ENCODE measurements at regions not wholly inside any gene's neighbourhood (a gene's known extent, or its start where the extent isn't known, plus 50 kb on each side); places are given as distances from the start of the nearest gene placed in this dataset.

- Histone ChIP-seq H4K20me1 (replicated peaks; ENCODE audit: control insufficient read depth, extremely low read depth, insufficient read depth, low read length) (no peaks in the 10 kb centered on the region), H2AFZ (ENCODE audit: low read depth, low read length) (peak overlapping the region; percentile 59), H3K4me1 (ENCODE audit: control insufficient read depth, extremely low read depth, insufficient read depth, low read length) (no peaks in the 10 kb centered on the region), H3K4me2 (ENCODE audit: insufficient read depth, low read length) (no peak overlapping the region), H3K9me1 (replicated peaks; ENCODE audit: control insufficient read depth, extremely low read depth, insufficient read depth, low read length) (no peaks in the 10 kb centered on the region), H3K36me3 (ENCODE audit: control insufficient read depth in 2 of 2, extremely low read depth in 1 of 2, insufficient read depth in 2 of 2, low read length in 2 of 2) (no peaks in the 10 kb centered on the region), H3K4me3 (replicated peaks in 1 of 3; ENCODE audit: insufficient read depth in 1 of 3, low read depth in 1 of 3, low read length in 3 of 3) (no peak overlapping the region), H3K79me2 (ENCODE audit: control insufficient read depth, insufficient read depth, low read length) (no peaks in the 10 kb centered on the region), H3K27ac (ENCODE audit: insufficient read depth, low read depth, low read length) (no peak overlapping the region), H3K27me3 (ENCODE audit: control insufficient read depth in 2 of 2, insufficient read depth in 2 of 2, low read length in 2 of 2) (no peaks in the 10 kb centered on the region), H3K9me3 (replicated peaks; ENCODE audit: control insufficient read depth, insufficient read depth, low read length) (no peaks in the 10 kb centered on the region), H3K9ac (replicated peaks; ENCODE audit: extremely low read depth, insufficient read depth, low read length) (no peak overlapping the region)
- FAIRE-seq (no peak), DNase-seq (ENCODE audit: low read depth, low spot score) (no peak)
- no peak for TF ChIP-seq CTCF (IDR thresholded peaks at IDR 0.05; ENCODE audit: extremely low read depth in 1 of 2, insufficient read depth in 1 of 2, low read depth in 1 of 2, low read length in 2 of 2)
- TF ChIP-seq JUN (IDR thresholded peaks at IDR 0.05; ENCODE audit: borderline replicate concordance, insufficient read depth, insufficient read length, low read depth) = no peak
- no peak for TF ChIP-seq POLR2AphosphoS5 (IDR thresholded peaks at IDR 0.05; ENCODE audit: insufficient read depth, low read depth, low read length)
- TF ChIP-seq, protein P1, sequence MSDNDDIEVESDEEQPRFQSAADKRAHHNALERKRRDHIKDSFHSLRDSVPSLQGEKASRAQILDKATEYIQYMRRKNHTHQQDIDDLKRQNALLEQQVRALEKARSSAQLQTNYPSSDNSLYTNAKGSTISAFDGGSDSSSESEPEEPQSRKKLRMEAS (IDR thresholded peaks at IDR 0.05; ENCODE audit: insufficient read depth, insufficient read length) = no peak
- TF ChIP-seq POLR2A (IDR thresholded peaks at IDR 0.05; ENCODE audit: low read depth, low read length) = no peak
- TF ChIP-seq GATA2 (IDR thresholded peaks at IDR 0.05; ENCODE audit: insufficient read depth, insufficient read length, low read depth, low read length) = no peak
- TF ChIP-seq EZH2 (IDR thresholded peaks at IDR 0.05; ENCODE audit: borderline replicate concordance, low read depth, low read length, severe bottlenecking) = no peak
- TF ChIP-seq FOS (IDR thresholded peaks at IDR 0.05; ENCODE audit: borderline replicate concordance, insufficient read depth, low read length) = no peak
- no peak for TF ChIP-seq MYC (IDR thresholded peaks at IDR 0.05; ENCODE audit: low read depth, low read length)
- dilution Hi-C loops (cut with MboI; ENCODE audit: extremely low pct_ligation_motif_present, low sequenced_read_pairs) (no loop called here), intact Hi-C loops (cut with micrococcal nuclease) (no loop called here)
- POLR2A ChIA-PET = no interaction called here
- BruUV-seq (replicated peaks) = no TSS peak
- CTCF ChIA-PET = interaction anchor here (1.8 kb wide), 1 partner anchor 97 kb away, joined by 8 read pairs; no protein-coding TSS in a partner anchor
Observed at GRCh38 chr10:28082316-28082715, 83.4 kb upstream of the ODAD2 start.

Data from endothelial cell of umbilical vein (primary cell).